CD14-positive monocyte (primary cell): ENCODE measurements at regions not wholly inside any gene's neighbourhood (a gene's known extent, or its start where the extent isn't known, plus 50 kb on each side); places are given as distances from the start of the nearest gene placed in this dataset.

Source experiments
- DNase-seq, 3 donors: peaks; one replicate each; pipeline ENCODE4 v3.0.0-alpha.2; 2011 to 2022
- H2AFZ ChIP-seq: 2 replicates; pipeline ENCODE4 v1.6.0; 2012; ENCODE audit warnings: mild to moderate bottlenecking, low read depth, low read length, inconsistent platforms; ENCODE audit not compliant: insufficient read depth, poor library complexity, severe bottlenecking
- H3K27ac ChIP-seq, 2 donors: 1 replicate in 1 of 2; 2 replicates in 1 of 2; pipeline ENCODE4 v1.5.1; 2012 to 2013; ENCODE audit warnings: low read length in 2 of 2, control low read depth in 1 of 2, inconsistent platforms in 1 of 2, low read depth in 1 of 2, mild to moderate bottlenecking in 1 of 2
- H3K27me3 ChIP-seq, 2 donors: one replicate each; pipeline versions ENCODE4 v1.6.0 to v1.6.1; 2011 to 2013; ENCODE audit warnings: low read length in 2 of 2; ENCODE audit not compliant: control insufficient read depth in 2 of 2, insufficient read depth in 2 of 2
- H3K36me3 ChIP-seq, 2 donors: replicated peaks in 1 of 2; 1 replicate in 1 of 2; 2 replicates in 1 of 2; pipeline versions ENCODE4 v1.5.1 to v1.6.1; 2012 to 2013; ENCODE audit warnings: low read length in 2 of 2, control low read depth in 1 of 2, inconsistent platforms in 1 of 2, mild to moderate bottlenecking in 1 of 2; ENCODE audit not compliant: insufficient read depth in 2 of 2, control insufficient read depth in 1 of 2
- H3K4me1 ChIP-seq, 2 donors: 1 replicate in 1 of 2; 2 replicates in 1 of 2; pipeline versions ENCODE4 v1.5.1 to v1.6.1; 2012 to 2013; ENCODE audit warnings: low read length in 2 of 2, control low read depth in 1 of 2, inconsistent platforms in 1 of 2, mild to moderate bottlenecking in 1 of 2, moderate library complexity in 1 of 2; ENCODE audit not compliant: insufficient read depth in 2 of 2, control insufficient read depth in 1 of 2
- H3K4me2 ChIP-seq: replicated peaks from 2 replicates; pipeline ENCODE3; 2012; ENCODE audit warnings: low read length, moderate library complexity, mild to moderate bottlenecking; ENCODE audit not compliant: poor library complexity, severe bottlenecking; ENCODE audit errors: extremely low read depth
- H3K4me3 ChIP-seq, 3 experiments: fragments of 200-600 bp in 1 of 3; sonication (generic) in 1 of 3; replicated peaks in 1 of 3; 1 replicate in 2 of 3; 2 replicates in 1 of 3; pipeline ENCODE4 v1.5.1; 2011 to 2013; ENCODE audit warnings: low read length in 3 of 3, mild to moderate bottlenecking in 3 of 3, control low read depth in 2 of 3, low read depth in 2 of 3, inconsistent platforms in 1 of 3, moderate library complexity in 1 of 3
- H3K79me2 ChIP-seq: 2 replicates; pipeline ENCODE4 v1.6.0; 2012; ENCODE audit warnings: mild to moderate bottlenecking, control low read depth, inconsistent platforms, low read length, moderate library complexity; ENCODE audit not compliant: insufficient read depth
- H3K9ac ChIP-seq: 2 replicates; pipeline ENCODE4 v1.6.0; 2017; ENCODE audit warnings: low read length, mild to moderate bottlenecking; ENCODE audit not compliant: insufficient read depth, poor library complexity, severe bottlenecking
- H3K9me3 ChIP-seq, 2 donors: replicated peaks in 1 of 2; 1 replicate in 1 of 2; 2 replicates in 1 of 2; pipeline versions ENCODE4 v1.5.1 to v1.6.1; 2012 to 2013; ENCODE audit warnings: low read length in 2 of 2, control low read depth in 1 of 2; ENCODE audit not compliant: control insufficient read depth in 1 of 2, insufficient read depth in 1 of 2
- H4K20me1 ChIP-seq: 2 replicates; pipeline ENCODE4 v1.6.0; 2012; ENCODE audit warnings: mild to moderate bottlenecking, low read length, control low read depth, moderate library complexity; ENCODE audit not compliant: insufficient read depth
- H3K27ac Mint-ChIP-seq, 7 donors: one replicate each; pipeline ENCODE4 v1.8.0; 2020; ENCODE audit warnings: mild to moderate bottlenecking in 7 of 7, mixed read lengths in 7 of 7, moderate library complexity in 6 of 7, inconsistent platforms in 2 of 7
- H3K27me3 Mint-ChIP-seq, 3 donors: one replicate each; pipeline ENCODE4 v1.8.0; 2021 to 2022; ENCODE audit warnings: low read depth in 3 of 3, mild to moderate bottlenecking in 3 of 3, mixed read lengths in 3 of 3, moderate library complexity in 3 of 3, inconsistent platforms in 1 of 3
- H3K36me3 Mint-ChIP-seq, 2 donors: one replicate each; pipeline ENCODE4 v1.8.0; 2020; ENCODE audit warnings: mixed read lengths in 2 of 2, inconsistent platforms in 1 of 2, mild to moderate bottlenecking in 1 of 2
- H3K4me1 Mint-ChIP-seq: one replicate; pipeline ENCODE4 v1.8.0; 2020; ENCODE audit warnings: mild to moderate bottlenecking, mixed read lengths
- H3K4me3 Mint-ChIP-seq, 2 donors: one replicate each; pipeline ENCODE4 v1.8.0; 2020; ENCODE audit warnings: mild to moderate bottlenecking in 2 of 2, mixed read lengths in 2 of 2, moderate library complexity in 1 of 2
- H3K9me3 Mint-ChIP-seq, 7 donors: one replicate each; pipeline ENCODE4 v1.8.0; 2020 to 2022; ENCODE audit warnings: mixed read lengths in 7 of 7, mild to moderate bottlenecking in 6 of 7, moderate library complexity in 6 of 7, inconsistent platforms in 2 of 7
- CTCF ChIP-seq: fragments of 200-600 bp; IDR thresholded peaks from one replicate; pipeline ENCODE4 v1.8.0; 2022; ENCODE audit warnings: antibody characterized with exemption, mild to moderate bottlenecking
- WGBS: methylation state at CpG from one replicate; pipeline ENCODE4 v1.1.5; 2013; ENCODE audit warnings: missing lambda C conversion rate; ENCODE audit not compliant: insufficient coverage; 5-methylcytosine and 5-hydroxymethylcytosine counted together
- intact Hi-C, 2 donors: fragments of 100-400 bp; cut with micrococcal nuclease; formaldehyde crosslinking; loops; one replicate each; pipeline versions ENCODE4 v1.15.0 to v1.15.1; 2023

GRCh38 chr21:24278711-24279110, 1328.6 kb downstream of the MRPL39 start:
- DNase-seq = no peak
- Mint-ChIP-seq H3K27me3 (peaks cover 0 to 1% (median 0%) of the 10 kb centered on the region in 3 donors), H3K27ac (no peak overlapping the region), H3K9me3 (peaks cover 0 to 5% (median 2%) of the 10 kb centered on the region in 7 donors), H3K36me3 (no peaks in the 10 kb centered on the region), H3K4me1 (peaks cover 2% of the 10 kb centered on the region), H3K4me3 (no peak overlapping the region)
- Histone ChIP-seq H3K27me3 (no peaks in the 10 kb centered on the region), H4K20me1 (no peaks in the 10 kb centered on the region), H3K4me3 (no peak overlapping the region), H3K36me3 (no peaks in the 10 kb centered on the region), H3K4me1 (no peaks in the 10 kb centered on the region), H3K79me2 (no peaks in the 10 kb centered on the region), H3K9ac (no peak overlapping the region), H3K9me3 (no peaks in the 10 kb centered on the region), H3K27ac (no peak overlapping the region), H3K4me2 (no peak overlapping the region), H2AFZ (no peak overlapping the region)
- intact Hi-C loops = no loop called here
- TF ChIP-seq CTCF = no peak
- no CpG with 5 or more reads among the region's 2 CpGs for WGBS

- no peaks in the 10 kb centered on the region for H4K20me1 ChIP-seq
- Mint-ChIP-seq H3K27me3 (peaks cover 0 to 3% (median 0%) of the 10 kb centered on the region in 3 donors), H3K27ac (no peak overlapping the region), H3K36me3 (no peaks in the 10 kb centered on the region), H3K4me1 (peaks cover 10% of the 10 kb centered on the region), H3K4me3 (no peak overlapping the region), H3K9me3 (peaks cover 0 to 4% (median 0%) of the 10 kb centered on the region in 7 donors)
- H3K79me2 ChIP-seq = no peaks in the 10 kb centered on the region
- no peak overlapping the region for H3K27ac ChIP-seq
- H3K36me3 ChIP-seq = no peaks in the 10 kb centered on the region
- no peak overlapping the region for H3K9ac ChIP-seq
- H3K4me2 ChIP-seq = no peak overlapping the region
- intact Hi-C loops = no loop called here
- no peak for DNase-seq
- no peak overlapping the region for H3K4me3 ChIP-seq
- no peaks in the 10 kb centered on the region for H3K27me3 ChIP-seq
- no peaks in the 10 kb centered on the region for H3K4me1 ChIP-seq
- no peaks in the 10 kb centered on the region for H3K9me3 ChIP-seq
- H2AFZ ChIP-seq = no peak overlapping the region
- no peak for TF ChIP-seq CTCF
Measured at GRCh38 chr21:24276204-24276603, 1331.1 kb downstream of the MRPL39 start.
